HCT116 (cell line): ENCODE measurements at regions not wholly inside any gene's neighbourhood (a gene's known extent, or its start where the extent isn't known, plus 50 kb on each side); places are given as distances from the start of the nearest gene placed in this dataset.

Experiments used
- ATAC-seq: fragments of 200-7000 bp; cut with Tn5 transposase; 2 replicates; pipeline ENCODE4 v1.9.1; 2020; ENCODE audit warnings: mild to moderate bottlenecking, moderate library complexity
- BruUV-seq: library from RNA; stranded (reverse); fragments of 400-500 nt; replicated peaks from 2 replicates; lab custom pipeline; 2021; lab: Mats Ljungman, UMichigan
- CTCF ChIA-PET: fragments of 300-600 bp; sonication (Branson Sonifier 250); formaldehyde crosslinking; loops from one replicate; lab custom pipeline; 2021; ENCODE audit warnings: antibody characterized with exemption; lab: Charles Lee
- POLR2A ChIA-PET: fragments of 300-600, 350-600 bp; sonication (Branson Sonifier 250); formaldehyde crosslinking; loops from one replicate; lab custom pipeline; 2021; ENCODE audit warnings: antibody characterized with exemption; lab: Charles Lee
- RAD21 ChIA-PET, 2 experiments: fragments of 300-600 bp; sonication (Branson Sonifier 250); formaldehyde crosslinking; loops; one replicate each; lab custom pipeline; 2023; ENCODE audit warnings: low total read pairs in 2 of 2; ENCODE audit not compliant: uncharacterized antibody in 2 of 2, unreplicated experiment in 2 of 2, low non-redundant PET in 1 of 2; lab: Charles Lee
- DNase-seq: peaks from one replicate; pipeline ENCODE4 v3.0.0-alpha.2; 2010; ENCODE audit warnings: low read depth, low spot score
- H2AFZ ChIP-seq: fragments of 200-600 bp; shearing (Covaris generic), sonication (generic); 2 replicates; pipeline ENCODE4 v1.6.1; 2017; ENCODE audit warnings: low read depth, mixed run types, mixed read lengths, antibody characterized with exemption, low read length; ENCODE audit not compliant: poor library complexity, severe bottlenecking
- H3K27ac ChIP-seq: 2 replicates; pipeline ENCODE4 v1.5.1; 2012; ENCODE audit warnings: low read depth, low read length
- H3K27me3 ChIP-seq: fragments of 200-600 bp; sonication (generic); 2 replicates; pipeline ENCODE4 v1.6.1; 2016; ENCODE audit warnings: mixed run types, low read length, mixed read lengths; ENCODE audit not compliant: insufficient read depth
- H3K36me3 ChIP-seq, 2 experiments: fragments of 200-500 bp in 1 of 2; fragments of 200-600 bp in 1 of 2; sonication (Bioruptor generic) in 1 of 2; sonication (generic) in 1 of 2; 2 replicates each; pipeline versions ENCODE4 v1.5.1 to v1.6.1; 2014 to 2016; ENCODE audit warnings: low read length in 2 of 2, inconsistent platforms in 1 of 2, mixed read lengths in 1 of 2, mixed run types in 1 of 2; ENCODE audit not compliant: insufficient read depth in 2 of 2, control insufficient read depth in 1 of 2
- H3K4me1 ChIP-seq, 2 experiments: fragments of 200-600 bp in 1 of 2; sonication (generic) in 1 of 2; 2 replicates each; pipeline versions ENCODE4 v1.5.1 to v1.6.1; 2012 to 2017; ENCODE audit warnings: low read length in 2 of 2, inconsistent platforms in 1 of 2, mild to moderate bottlenecking in 1 of 2, mixed read lengths in 1 of 2, mixed run types in 1 of 2, moderate library complexity in 1 of 2; ENCODE audit not compliant: insufficient read depth in 2 of 2, control insufficient read depth in 1 of 2
- H3K4me2 ChIP-seq: fragments of 200-600 bp; sonication (generic); 2 replicates; pipeline ENCODE4 v1.6.1; 2017; ENCODE audit warnings: mixed run types, low read length, mixed read lengths
- H3K4me3 ChIP-seq, 2 experiments: fragments of 200-600 bp in 1 of 2; sonication (generic) in 1 of 2; replicated peaks in 1 of 2; 2 replicates each; pipeline ENCODE4 v1.5.1; 2011 to 2016; ENCODE audit warnings: low read length in 2 of 2, control low read depth in 1 of 2, low read depth in 1 of 2, mild to moderate bottlenecking in 1 of 2, mixed read lengths in 1 of 2, mixed run types in 1 of 2
- H3K79me2 ChIP-seq: fragments of 200-600 bp; sonication (generic); 2 replicates; pipeline ENCODE4 v1.6.1; 2017; ENCODE audit warnings: mild to moderate bottlenecking, mixed run types, low read length, moderate library complexity, mixed read lengths; ENCODE audit not compliant: insufficient read depth
- H3K9ac ChIP-seq: fragments of 200-600 bp; sonication (generic); 2 replicates; pipeline ENCODE4 v1.6.1; 2016; ENCODE audit warnings: low read length, mixed read lengths
- H3K9me2 ChIP-seq: fragments of 200-600 bp; sonication (generic), shearing (Covaris generic); 2 replicates; pipeline ENCODE4 v1.6.1; 2017; ENCODE audit warnings: mixed run types, mild to moderate bottlenecking, moderate library complexity; ENCODE audit not compliant: insufficient read depth
- H3K9me3 ChIP-seq, 2 experiments: fragments of 200-500 bp in 1 of 2; fragments of 200-600 bp in 1 of 2; sonication (Bioruptor generic) in 1 of 2; sonication (generic) in 1 of 2; 2 replicates each; pipeline ENCODE4 v1.6.1; 2014 to 2017; ENCODE audit warnings: low read length in 2 of 2, mixed read lengths in 2 of 2, inconsistent platforms in 1 of 2, low read depth in 1 of 2, mild to moderate bottlenecking in 1 of 2, mixed run types in 1 of 2, moderate library complexity in 1 of 2; ENCODE audit not compliant: control insufficient read depth in 1 of 2, insufficient read depth in 1 of 2
- H4K20me1 ChIP-seq: fragments of 200-600 bp; sonication (generic), shearing (Covaris generic); 2 replicates; pipeline ENCODE4 v1.6.1; 2017; ENCODE audit warnings: mixed run types, mild to moderate bottlenecking, moderate library complexity; ENCODE audit not compliant: insufficient read depth
- CBX3 ChIP-seq: IDR thresholded peaks from 2 replicates; pipeline ENCODE4 v1.6.1; 2012; ENCODE audit warnings: low read depth
- CTCF ChIP-seq, 3 experiments: fragments of 200-600 bp in 1 of 3; sonication (generic) in 1 of 3; IDR thresholded peaks in 2 of 3; conservative IDR thresholded peaks in 1 of 3; 2 replicates each; pipeline ENCODE4 v1.5.1; 2012 to 2017; ENCODE audit warnings: low read depth in 2 of 3, low read length in 2 of 3, antibody characterized with exemption in 1 of 3, borderline replicate concordance in 1 of 3, control low read depth in 1 of 3, mild to moderate bottlenecking in 1 of 3, mixed read lengths in 1 of 3, mixed run types in 1 of 3, moderate library complexity in 1 of 3; ENCODE audit not compliant: insufficient read depth in 1 of 3
- EGR1 ChIP-seq: IDR thresholded peaks from 2 replicates; pipeline ENCODE4 v1.6.1; 2012; ENCODE audit warnings: low read depth
- EZH2 ChIP-seq: fragments of 200-600 bp; sonication (generic); IDR thresholded peaks from 2 replicates; pipeline ENCODE4 v1.6.1; 2017; ENCODE audit warnings: antibody characterized with exemption, mixed run types
- FOSL1 ChIP-seq: IDR thresholded peaks from 2 replicates; pipeline ENCODE4 v1.6.1; 2012; ENCODE audit warnings: low read depth
- JUND ChIP-seq: IDR thresholded peaks from 2 replicates; pipeline ENCODE4 v1.6.1; 2012
- MAX ChIP-seq: IDR thresholded peaks from 2 replicates; pipeline ENCODE4 v1.6.1; 2012
- POLR2A ChIP-seq: IDR thresholded peaks from 2 replicates; pipeline ENCODE4 v1.7.0; 2011; ENCODE audit warnings: borderline replicate concordance; ENCODE audit not compliant: insufficient read depth, insufficient read length; ENCODE audit errors: extremely low read depth
- POLR2AphosphoS5 ChIP-seq: IDR thresholded peaks from 2 replicates; pipeline ENCODE4 v1.6.1; 2011; ENCODE audit warnings: mild to moderate bottlenecking, low read depth, low read length, moderate library complexity
- REST ChIP-seq: IDR thresholded peaks from 2 replicates; pipeline ENCODE4 v1.6.1; 2012; ENCODE audit warnings: low read depth
- SIN3A ChIP-seq: IDR thresholded peaks from 2 replicates; pipeline ENCODE4 v1.6.1; 2012; ENCODE audit warnings: low read depth
- SP1 ChIP-seq: IDR thresholded peaks from 2 replicates; pipeline ENCODE4 v1.6.1; 2012; ENCODE audit warnings: low read depth
- SRF ChIP-seq: IDR thresholded peaks from 2 replicates; pipeline ENCODE4 v1.6.1; 2012; ENCODE audit warnings: low read depth
- YY1 ChIP-seq: IDR thresholded peaks from 2 replicates; pipeline ENCODE4 v1.6.1; 2011; ENCODE audit warnings: low read length, low read depth, moderate library complexity, mild to moderate bottlenecking; ENCODE audit not compliant: insufficient replicate concordance; ENCODE audit errors: extremely low read depth
- ZBTB33 ChIP-seq: IDR thresholded peaks from 2 replicates; pipeline ENCODE4 v1.6.1; 2011; ENCODE audit warnings: mild to moderate bottlenecking, low read length, moderate library complexity; ENCODE audit not compliant: insufficient replicate concordance; ENCODE audit errors: extremely low read depth
- ZFX ChIP-seq: fragments of 450-650 bp; IDR thresholded peaks from 2 replicates; pipeline ENCODE4 v1.6.1; 2017
- ZNF274 ChIP-seq: fragments of 200-500 bp; sonication (Bioruptor generic); IDR thresholded peaks from 2 replicates; pipeline ENCODE4 v1.6.1; 2014; ENCODE audit warnings: mild to moderate bottlenecking, low read depth, low read length, inconsistent platforms
- intact Hi-C: fragments of 100-400 bp; cut with micrococcal nuclease; formaldehyde crosslinking; loops from 2 replicates; pipeline ENCODE4 v1.10.0; 2022

GRCh38 chr1:199741586-199741985 is 285.9 kb upstream of the NR5A2 start:
- Histone ChIP-seq H3K27me3 (no peaks in the 10 kb centered on the region), H3K4me1 (peaks cover 0 to 21% of the 10 kb centered on the region in 2 experiments; a peak in 3 of 4 replicates), H3K9ac (no peak overlapping the region), H3K4me2 (no peak overlapping the region), H3K79me2 (no peaks in the 10 kb centered on the region), H3K4me3 (no peak overlapping the region), H3K9me2 (no peaks in the 10 kb centered on the region), H3K36me3 (no peaks in the 10 kb centered on the region), H2AFZ (no peak overlapping the region), H3K27ac (no peak overlapping the region), H3K9me3 (no peaks in the 10 kb centered on the region), H4K20me1 (no peaks in the 10 kb centered on the region)
- no TSS peak for BruUV-seq
- DNase-seq: no peak
- intact Hi-C loops: no loop called here
- RAD21 ChIA-PET: no interaction called here
- no peak for TF ChIP-seq ZBTB33
- TF ChIP-seq CTCF (IDR thresholded peaks at IDR 0.05 in 2 of 3, conservative IDR thresholded peaks at IDR 0.05 in 1 of 3; ENCODE audit: borderline replicate concordance in 1 of 3, insufficient read depth in 1 of 3, low read depth in 2 of 3, low read length in 2 of 3): no peak
- TF ChIP-seq REST: no peak
- TF ChIP-seq EZH2: no peak
- TF ChIP-seq POLR2A: no peak
- TF ChIP-seq POLR2AphosphoS5: no peak
- no peak for TF ChIP-seq YY1
- no peak for TF ChIP-seq SRF
- no peak for TF ChIP-seq JUND
- TF ChIP-seq SIN3A: no peak
- TF ChIP-seq CBX3: no peak
- TF ChIP-seq FOSL1: no peak
- TF ChIP-seq MAX: no peak
- TF ChIP-seq SP1: no peak
- TF ChIP-seq EGR1: no peak
- no peak for TF ChIP-seq ZNF274
- TF ChIP-seq ZFX: no peak
- CTCF ChIA-PET: interaction anchor here (1.2 kb wide), 1 partner anchor 13 kb away, joined by 3 read pairs; no protein-coding TSS in a partner anchor
- ATAC-seq: no peak
- POLR2A ChIA-PET: interaction anchor here (1.0 to 1.2 kb wide), 3 partner anchors 12 to 42 kb away, joined by 3 to 5 read pairs (median 5); no protein-coding TSS in a partner anchor
